RCC 7860 (cell line): ENCODE measurements at regions not wholly inside any gene's neighbourhood (a gene's known extent, or its start where the extent isn't known, plus 50 kb on each side); places are given as distances from the start of the nearest gene placed in this dataset.

Experiments used
- DNase-seq: peaks from one replicate; pipeline ENCODE4 v3.0.0-alpha.2; 2015; ENCODE audit warnings: low spot score
- FAIRE-seq: peaks from 2 replicates; lab custom pipeline; 2012; peaks lifted over from hg19 to GRCh38; lab: Jason Lieb, UNC

- DNase-seq: no peak
- no peak for FAIRE-seq
Measured at GRCh38 chr5:142509026-142509425, 176.9 kb downstream of the FGF1 start.

DNA sequence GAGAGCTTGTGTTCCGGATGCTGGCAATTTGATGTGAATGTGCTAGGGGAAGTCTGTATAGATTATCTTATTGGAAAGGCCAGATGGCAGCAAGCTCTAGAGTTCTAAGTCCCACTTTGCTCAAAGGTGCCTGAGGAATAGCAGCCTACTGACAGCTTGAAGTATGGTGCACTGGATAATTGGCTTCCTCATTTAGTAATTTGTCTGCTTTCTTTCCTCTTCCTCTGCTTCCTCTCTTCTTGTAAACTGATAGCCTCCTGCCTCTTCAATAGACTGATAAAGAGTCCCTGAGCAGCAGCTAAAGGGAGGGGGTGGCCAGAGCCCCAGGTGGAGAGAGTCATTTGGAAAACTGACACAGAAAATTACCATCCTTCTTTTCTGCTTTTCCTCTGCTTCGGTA, 177.3 kb downstream of the FGF1 start:
- FAIRE-seq (no peak), DNase-seq (no peak)

DNA sequence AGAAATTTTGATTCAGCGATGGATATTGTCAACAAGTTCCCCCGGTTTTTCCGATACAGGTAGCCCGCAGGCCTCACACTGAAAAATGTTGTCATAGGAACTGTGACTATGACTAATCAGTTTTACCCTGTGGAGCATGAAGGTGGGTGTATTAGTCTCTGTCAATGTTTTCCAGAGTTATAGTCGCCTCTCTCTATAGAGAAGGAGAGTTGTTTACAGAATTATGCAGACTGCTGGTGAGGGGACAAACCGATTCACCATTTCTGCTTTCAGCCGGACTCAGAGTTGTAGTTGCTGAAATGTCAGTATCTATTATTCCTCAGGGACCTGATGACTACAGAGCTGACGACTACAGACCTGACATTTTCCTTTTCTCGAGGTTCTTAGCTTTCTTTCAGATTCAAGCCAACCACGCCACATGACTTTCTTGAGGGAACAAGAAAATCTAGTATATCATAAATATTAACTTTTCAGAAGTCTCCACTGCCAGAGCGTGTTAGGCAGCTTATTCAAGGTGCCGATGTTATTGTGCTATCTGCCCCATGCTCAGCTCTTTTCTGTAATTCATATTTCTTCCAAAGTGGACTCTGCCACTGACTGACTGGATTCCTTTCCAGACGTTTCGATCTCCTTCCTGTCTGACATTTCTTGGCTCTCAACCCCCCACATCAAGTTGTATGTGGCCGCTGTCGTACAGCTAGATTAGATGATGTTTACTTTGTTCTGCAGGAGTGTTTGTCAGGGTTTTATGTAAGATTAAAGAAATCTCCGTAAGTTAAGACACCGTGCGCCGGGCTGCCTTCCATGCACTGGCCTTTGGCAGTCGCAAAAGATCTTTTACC, 178.1 kb downstream of the FGF1 start:
- DNase-seq (peak; percentile 71), FAIRE-seq (peak; percentile 93)

- FAIRE-seq (no peak), DNase-seq (no peak)
Measured at GRCh38 chr5:142506756-142507155, 179.1 kb downstream of the FGF1 start.

- FAIRE-seq (peak; percentile 97), DNase-seq (peak; percentile 57)
Measured at GRCh38 chr5:142506046-142506445, 179.8 kb downstream of the FGF1 start.

GRCh38 chr5:142501890-142502289, 177.1 kb upstream of the SPRY4 start:
- no peak for FAIRE-seq

GRCh38 chr5:142500227-142500905, 175.5 kb upstream of the SPRY4 start:
- FAIRE-seq (no peak), DNase-seq (no peak)

More at GRCh38 chr5:142501890-142502289, 177.1 kb upstream of the SPRY4 start:
- no peak for DNase-seq

DNA sequence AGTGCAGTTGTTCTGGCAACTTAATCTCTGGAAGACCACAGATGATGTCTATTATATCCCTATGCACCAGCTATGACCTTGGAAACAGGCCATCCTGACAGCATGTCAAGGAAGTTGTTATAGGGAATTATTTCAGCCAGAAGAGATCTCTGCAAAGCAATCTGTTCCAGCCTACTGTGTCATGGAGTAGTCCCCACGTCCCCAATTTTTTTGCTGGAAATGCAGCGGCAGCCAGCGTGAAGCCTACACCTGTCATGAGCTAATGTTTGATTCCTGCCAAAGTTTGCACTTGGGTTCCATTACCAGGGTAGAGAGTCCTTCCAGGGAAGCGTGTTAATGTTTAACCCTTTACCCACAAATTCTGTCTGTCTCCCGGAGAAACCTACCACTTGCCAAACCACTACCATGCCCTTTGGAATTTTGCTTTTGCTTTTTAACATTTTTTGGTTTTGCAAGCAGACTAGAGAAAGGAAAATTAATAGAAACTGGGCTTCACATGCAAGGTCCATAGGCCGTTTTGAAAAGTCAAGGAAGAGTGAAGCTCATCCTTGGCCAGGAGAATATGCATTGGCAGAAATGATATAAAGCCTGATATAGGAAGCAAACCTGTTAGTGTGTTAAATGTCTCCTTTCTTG, 174.9 kb upstream of the SPRY4 start:
- FAIRE-seq: peak; percentile 96
- DNase-seq: peak; percentile 52

- DNase-seq (no peak), FAIRE-seq (no peak)
Measured at GRCh38 chr5:142498298-142498697, 173.5 kb upstream of the SPRY4 start.

DNA sequence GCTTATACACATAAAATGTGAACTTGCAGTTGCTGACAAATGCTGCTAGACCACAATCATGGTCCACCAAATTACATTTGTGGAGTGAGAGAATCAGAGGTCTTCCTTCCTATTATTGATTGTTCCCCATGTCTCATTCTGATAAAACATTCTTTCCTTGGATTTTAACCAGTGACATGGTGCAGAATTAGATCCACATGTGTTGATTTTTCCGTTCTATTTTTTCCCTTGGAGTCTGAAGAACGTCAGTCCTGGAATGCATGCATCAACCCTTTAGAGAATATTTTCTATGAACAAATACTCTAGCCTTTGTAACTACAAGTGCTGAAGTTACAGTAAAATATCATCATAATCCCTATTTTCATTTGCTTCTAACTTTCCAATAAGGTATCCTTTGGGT, 170.7 kb upstream of the SPRY4 start:
- FAIRE-seq: no peak
- no peak for DNase-seq

DNA sequence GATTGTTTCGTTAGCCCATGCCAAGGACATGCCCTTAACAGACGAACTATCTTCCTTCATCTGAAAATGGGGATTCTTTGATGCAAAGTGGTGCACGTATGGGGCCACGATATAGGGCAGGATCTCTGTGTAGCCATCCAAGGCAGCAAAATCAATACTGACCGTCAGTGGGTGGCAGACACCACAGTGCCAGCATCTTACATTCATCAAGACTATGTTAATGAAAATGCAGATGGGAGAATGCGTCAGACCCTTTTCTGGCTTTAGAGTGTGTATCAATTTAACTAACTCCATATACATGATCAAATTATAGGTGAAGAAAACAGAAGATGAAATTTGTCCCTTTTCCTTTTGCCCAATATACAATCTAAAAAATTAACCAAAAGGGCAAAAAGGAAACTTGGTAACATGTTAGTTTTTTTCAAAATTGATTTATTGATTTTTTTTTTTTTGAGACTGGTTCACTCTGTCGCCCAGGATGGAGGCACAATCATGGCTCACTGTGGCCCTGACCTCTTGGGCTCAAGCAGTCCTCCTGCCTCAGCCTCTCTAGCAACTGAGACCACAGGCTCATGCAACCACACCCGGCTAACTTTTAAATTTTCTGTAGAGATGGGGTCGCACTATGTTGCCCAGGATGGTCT, 169.2 kb upstream of the SPRY4 start:
- DNase-seq (no peak), FAIRE-seq (no peak)

- no peak for FAIRE-seq
Measured at GRCh38 chr5:142492781-142493281, 168.0 kb upstream of the SPRY4 start.

DNA sequence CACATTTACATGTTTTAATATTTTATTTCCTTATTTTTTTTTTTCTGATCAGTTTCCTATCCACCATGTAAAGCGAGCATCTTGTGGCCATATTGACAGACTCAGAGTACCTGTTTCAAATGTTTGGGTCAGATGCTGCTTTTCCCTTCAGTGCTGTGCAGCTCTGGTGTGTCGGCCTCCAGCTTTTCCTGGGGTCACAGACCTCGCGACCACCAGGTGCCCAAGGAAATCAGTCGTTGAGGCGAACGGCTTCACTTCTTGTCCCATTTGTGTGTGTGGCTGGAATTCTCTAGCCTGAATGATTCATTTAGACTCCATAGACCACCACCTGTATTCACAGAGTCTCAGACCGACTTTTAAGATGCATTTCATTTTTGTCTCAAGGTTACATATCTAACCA, 166.9 kb upstream of the SPRY4 start:
- DNase-seq (no peak), FAIRE-seq (no peak)

More at GRCh38 chr5:142492781-142493281, 168.0 kb upstream of the SPRY4 start:
- DNase-seq: no peak

DNA sequence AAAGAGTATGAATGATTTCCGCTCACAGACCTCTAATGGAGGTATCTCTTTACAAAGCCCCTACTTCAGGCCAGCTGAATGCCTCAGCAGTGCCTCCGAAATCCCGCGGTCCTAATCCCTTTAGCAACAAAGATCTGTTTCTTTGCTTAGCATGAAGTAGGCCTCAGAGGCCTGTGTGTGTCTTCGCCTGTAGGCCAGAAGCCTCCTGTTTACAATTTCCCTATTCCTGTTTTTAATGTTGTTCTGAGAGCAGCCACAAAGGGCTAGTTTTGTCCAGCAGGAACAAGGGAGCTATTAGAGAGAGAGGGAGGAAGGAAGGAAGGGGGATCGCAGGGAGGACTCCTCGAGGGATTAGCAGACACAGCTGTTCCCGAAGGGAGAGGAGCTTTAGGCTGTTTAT, 166.4 kb upstream of the SPRY4 start:
- FAIRE-seq (no peak), DNase-seq (no peak)

- no peak for DNase-seq
- FAIRE-seq: no peak
Measured at GRCh38 chr5:142486581-142486980, 161.8 kb upstream of the SPRY4 start.

DNA sequence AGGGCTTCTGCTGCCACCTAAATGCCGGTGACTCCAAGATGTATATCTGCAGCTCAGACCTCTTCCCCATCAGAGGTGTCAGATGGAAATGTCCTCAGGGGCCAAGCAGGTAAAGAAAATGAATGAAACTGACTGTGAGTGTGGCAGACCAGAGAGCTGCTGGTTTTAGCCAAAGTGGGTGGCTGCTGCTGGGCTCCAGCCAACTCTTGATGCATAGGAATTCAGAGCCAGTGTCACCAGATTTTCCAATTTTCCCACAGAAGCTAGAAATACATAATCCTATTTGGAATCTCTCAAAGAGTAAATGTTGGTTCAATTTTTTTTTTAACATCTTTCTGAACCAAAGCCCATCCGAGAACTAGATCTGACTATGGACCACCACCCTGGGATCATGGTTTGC, 161.2 kb upstream of the SPRY4 start:
- no peak for DNase-seq
- FAIRE-seq: no peak

GRCh38 chr5:142484821-142485387, 160.1 kb upstream of the SPRY4 start:
- no peak for FAIRE-seq
- no peak for DNase-seq

DNA sequence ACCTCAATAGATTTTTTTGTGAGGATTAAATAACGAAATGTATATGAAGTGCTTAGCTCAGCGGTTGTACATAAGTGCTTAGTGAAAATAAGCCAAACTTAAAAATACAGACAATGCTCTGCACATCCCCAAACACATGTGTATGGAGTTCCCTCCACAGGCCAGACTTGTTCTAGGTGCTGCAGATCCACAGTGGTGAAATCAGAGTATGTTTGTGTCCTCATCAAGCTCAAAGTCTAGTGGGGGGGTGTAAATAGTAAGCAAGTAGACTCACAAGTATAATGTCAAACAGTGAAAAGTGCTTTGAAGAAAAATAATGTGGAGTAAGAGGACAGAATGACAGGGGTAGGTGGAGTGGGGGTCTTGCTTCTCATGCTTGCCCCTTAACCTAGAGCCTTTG, 157.4 kb upstream of the SPRY4 start:
- FAIRE-seq (no peak), DNase-seq (no peak)

GRCh38 chr5:142481410-142481809, 156.6 kb upstream of the SPRY4 start:
- DNase-seq: no peak
- no peak for FAIRE-seq

- DNase-seq (no peak), FAIRE-seq (no peak)
Measured at GRCh38 chr5:142479854-142480519, 155.2 kb upstream of the SPRY4 start.
